Retinal pigment epithelial cell (primary cell): ENCODE measurements at regions not wholly inside any gene's neighbourhood (a gene's known extent, or its start where the extent isn't known, plus 50 kb on each side); places are given as distances from the start of the nearest gene placed in this dataset.

Source experiments
- DNase-seq: peaks from one replicate; pipeline ENCODE4 v3.0.0-alpha.2; 2010; ENCODE audit warnings: low read depth
- H3K4me3 ChIP-seq: 2 replicates; pipeline ENCODE4 v1.5.1; 2011; ENCODE audit warnings: mild to moderate bottlenecking, low read length, control low read depth, moderate library complexity
- CTCF ChIP-seq: conservative IDR thresholded peaks from 2 replicates; pipeline ENCODE4 v1.5.1; 2011; ENCODE audit warnings: low read depth, low read length, control low read depth, inconsistent platforms

DNA sequence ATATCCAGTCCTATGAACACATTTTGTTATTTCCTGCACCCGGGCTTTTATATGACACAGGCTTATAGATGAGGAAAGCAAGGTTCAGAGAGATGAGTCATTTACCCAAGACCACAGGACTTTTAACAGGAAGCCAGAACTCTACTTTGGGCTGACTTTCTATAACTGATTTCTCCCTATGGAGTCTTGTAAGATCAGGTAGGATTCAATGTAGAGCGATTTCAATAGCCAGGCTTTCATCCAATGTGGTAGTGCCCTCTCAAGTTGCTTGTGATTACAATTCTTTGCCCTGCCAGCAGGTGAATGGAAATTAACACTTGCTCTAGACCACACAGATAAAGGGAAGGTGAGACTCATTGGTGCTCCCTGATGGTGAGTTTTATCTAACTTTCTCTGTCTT, 378.3 kb downstream of the INSC start:
- TF ChIP-seq CTCF, result no peak
- no peak for DNase-seq
- H3K4me3 ChIP-seq, result no peak overlapping the region

- H3K4me3 ChIP-seq, result no peak overlapping the region
- DNase-seq, result no peak
- no peak for TF ChIP-seq CTCF
These were observed 379.3 kb downstream of the INSC start for GRCh38 chr11:15493921-15494620.

GRCh38 chr11:15494740-15495139, 380.0 kb downstream of the INSC start:
- H3K4me3 ChIP-seq, result no peak overlapping the region
- DNase-seq, result no peak
- TF ChIP-seq CTCF, result no peak

- no peak for DNase-seq
- no peak overlapping the region for H3K4me3 ChIP-seq
- no peak for TF ChIP-seq CTCF
These were observed 380.7 kb downstream of the INSC start for GRCh38 chr11:15495462-15495861.

DNA sequence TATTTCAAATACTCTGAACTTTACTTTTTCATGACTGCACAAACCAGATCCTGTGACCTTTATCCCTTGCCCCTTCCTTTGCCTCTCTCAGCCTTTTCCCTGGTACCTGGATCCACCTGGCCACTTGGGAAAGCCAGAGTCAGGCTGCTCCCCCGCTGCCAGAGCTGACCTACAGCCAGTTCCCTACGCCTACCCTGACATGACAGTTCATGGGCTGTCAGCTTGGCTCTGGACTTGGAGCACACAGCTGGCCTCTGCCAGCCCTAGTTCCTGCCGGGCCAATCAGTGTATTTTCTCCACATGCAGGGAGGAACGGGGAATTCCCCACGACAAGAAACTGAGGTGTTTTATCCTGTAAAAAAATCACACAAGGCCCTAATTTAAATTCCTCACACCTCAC, 382.6 kb downstream of the INSC start:
- no peak for TF ChIP-seq CTCF
- H3K4me3 ChIP-seq, result no peak overlapping the region
- no peak for DNase-seq

GRCh38 chr11:15499674-15500073, 385.0 kb downstream of the INSC start:
- TF ChIP-seq CTCF, result no peak
- no peak overlapping the region for H3K4me3 ChIP-seq
- no peak for DNase-seq

GRCh38 chr11:15500643-15501042, 385.9 kb downstream of the INSC start:
- DNase-seq, result no peak
- H3K4me3 ChIP-seq, result no peak overlapping the region
- TF ChIP-seq CTCF, result no peak
